HT1080 (cell line): ENCODE measurements at regions not wholly inside any gene's neighbourhood (a gene's known extent, or its start where the extent isn't known, plus 50 kb on each side); places are given as distances from the start of the nearest gene placed in this dataset.
"Not testable (repeated sequence)": the region's sequence is repeated elsewhere in the genome, so short reads cannot be mapped to it uniquely, and the experiment has no call there.

Experiments
- DNase-seq: peaks from one replicate; pipeline ENCODE4 v3.0.0-alpha.2; 2015; ENCODE audit warnings: low read depth

- DNase-seq: no peak
These were observed 250.9 kb upstream of the SEMA6A start for GRCh38 chr5:116825486-116825885.

- no peak for DNase-seq
These were observed 250.3 kb upstream of the SEMA6A start for GRCh38 chr5:116824751-116825438.

GRCh38 chr5:116814626-116815385, 240.2 kb upstream of the SEMA6A start:
- no peak for DNase-seq

GRCh38 chr5:116813906-116814305, 239.3 kb upstream of the SEMA6A start:
- no peak for DNase-seq

- DNase-seq: no peak
These were observed 238.7 kb upstream of the SEMA6A start for GRCh38 chr5:116813356-116813755.

- DNase-seq: no peak
These were observed 236.3 kb upstream of the SEMA6A start for GRCh38 chr5:116810951-116811350.

- DNase-seq: no peak
These were observed 232.2 kb upstream of the SEMA6A start for GRCh38 chr5:116806836-116807235.

- DNase-seq: no peak
These were observed 224.8 kb upstream of the SEMA6A start for GRCh38 chr5:116799401-116799800.

GRCh38 chr5:116795189-116795588, 220.6 kb upstream of the SEMA6A start:
- no peak for DNase-seq

GRCh38 chr5:116789522-116789921, 214.9 kb upstream of the SEMA6A start:
- DNase-seq: no peak

- no peak for DNase-seq
These were observed 214.3 kb upstream of the SEMA6A start for GRCh38 chr5:116788851-116789403.

- DNase-seq: no peak
These were observed 212.9 kb upstream of the SEMA6A start for GRCh38 chr5:116787570-116787969.

- no peak for DNase-seq
These were observed 210.5 kb upstream of the SEMA6A start for GRCh38 chr5:116785106-116785505.

- DNase-seq: no peak
These were observed 205.2 kb upstream of the SEMA6A start for GRCh38 chr5:116779846-116780245.

GRCh38 chr5:116778651-116779280, 204.1 kb upstream of the SEMA6A start:
- DNase-seq: no peak

- no peak for DNase-seq
These were observed 203.4 kb upstream of the SEMA6A start for GRCh38 chr5:116778032-116778431.

- no peak for DNase-seq
These were observed 199.3 kb upstream of the SEMA6A start for GRCh38 chr5:116773926-116774325.

- DNase-seq: no peak
These were observed 198.2 kb upstream of the SEMA6A start for GRCh38 chr5:116772806-116773205.

- DNase-seq: no peak
These were observed 197.5 kb upstream of the SEMA6A start for GRCh38 chr5:116772152-116772501.

GRCh38 chr5:116771466-116772151, 197.0 kb upstream of the SEMA6A start:
- peak; percentile 71 for DNase-seq

GRCh38 chr5:116769953-116770352, 195.3 kb upstream of the SEMA6A start:
- DNase-seq: not testable (repeated sequence)

- no peak for DNase-seq
These were observed 194.8 kb upstream of the SEMA6A start for GRCh38 chr5:116769470-116769869.
